GM23338 (cell line): ENCODE measurements at regions not wholly inside any gene's neighbourhood (a gene's known extent, or its start where the extent isn't known, plus 50 kb on each side); places are given as distances from the start of the nearest gene placed in this dataset.

Experiments
- CREB1 ChIP-seq: fragments of 250-450 bp; sonication (Bioruptor Pico); IDR thresholded peaks from 2 replicates; pipeline ENCODE4 v1.5.0; 2020; ENCODE audit warnings: low read depth, mild to moderate bottlenecking, moderate library complexity
- CTCF ChIP-seq, 2 experiments: fragments of 200-600 bp in 1 of 2; sonication (generic) in 1 of 2; conservative IDR thresholded peaks; 2 replicates each; pipeline versions ENCODE4 v1.5.1 to v1.6.1; 2016 to 2017; ENCODE audit warnings: antibody characterized with exemption in 2 of 2, low read depth in 2 of 2, mild to moderate bottlenecking in 2 of 2, moderate library complexity in 1 of 2
- ETS1 ChIP-seq: IDR thresholded peaks from 2 replicates; pipeline ENCODE4 v1.6.1; 2016; ENCODE audit warnings: antibody characterized with exemption
- EZH2 ChIP-seq: fragments of 200-600 bp; sonication (generic); IDR thresholded peaks from one replicate; pipeline ENCODE4 v1.8.0; 2017; ENCODE audit warnings: antibody characterized with exemption, mild to moderate bottlenecking, low read depth; ENCODE audit not compliant: unreplicated experiment
- EZH2phosphoT487 ChIP-seq: fragments of 200-600 bp; sonication (generic); IDR thresholded peaks from one replicate; pipeline ENCODE4 v1.8.1; 2018; ENCODE audit warnings: antibody characterized with exemption; ENCODE audit not compliant: unreplicated experiment
- JUNB ChIP-seq: IDR thresholded peaks from one replicate; pipeline ENCODE4 v1.6.1; 2016; ENCODE audit warnings: antibody characterized with exemption; ENCODE audit not compliant: unreplicated experiment
- NANOG ChIP-seq: IDR thresholded peaks from 2 replicates; pipeline ENCODE4 v1.6.1; 2016; ENCODE audit warnings: antibody characterized with exemption, borderline replicate concordance
- POLR2AphosphoS5 ChIP-seq: IDR thresholded peaks from 2 replicates; pipeline ENCODE4 v1.6.1; 2016; ENCODE audit warnings: antibody characterized with exemption, low read depth
- REST ChIP-seq: IDR thresholded peaks from one replicate; pipeline ENCODE4 v1.6.1; 2018; ENCODE audit warnings: antibody characterized with exemption; ENCODE audit not compliant: unreplicated experiment
- STAT1 ChIP-seq: IDR thresholded peaks from one replicate; pipeline ENCODE4 v1.6.1; 2016; ENCODE audit warnings: antibody characterized with exemption; ENCODE audit not compliant: unreplicated experiment
- ZNF114 ChIP-seq: fragments of 250-450 bp; sonication (Bioruptor Pico); IDR thresholded peaks from 2 replicates; pipeline ENCODE4 v1.5.0; 2020; ENCODE audit warnings: mild to moderate bottlenecking, moderate library complexity
- ZNF331 ChIP-seq: fragments of 250-450 bp; sonication (Bioruptor Pico); IDR thresholded peaks from 2 replicates; pipeline ENCODE4 v1.5.0; 2020; ENCODE audit warnings: low read depth, mild to moderate bottlenecking, moderate library complexity
- ZNF462 ChIP-seq: fragments of 250-450 bp; sonication (Bioruptor Pico); IDR thresholded peaks from 2 replicates; pipeline ENCODE4 v1.5.0; 2020; ENCODE audit warnings: mild to moderate bottlenecking, moderate library complexity

GRCh38 chr9:23545728-23546127, 280.3 kb downstream of the ELAVL2 start:
- TF ChIP-seq CTCF (conservative IDR thresholded peaks at IDR 0.05; ENCODE audit: low read depth in 2 of 2) (no peak), CREB1 (CRISPR knock-in tag) (no peak), EZH2 (no peak), EZH2phosphoT487 (no peak), POLR2AphosphoS5 (no peak), REST (no peak), JUNB (no peak), NANOG (no peak), ETS1 (no peak), ZNF114 (CRISPR knock-in tag) (no peak), ZNF331 (CRISPR knock-in tag) (no peak), STAT1 (no peak), ZNF462 (CRISPR knock-in tag) (no peak)
